Type B pancreatic cell (in vitro differentiated cells): ENCODE measurements at regions not wholly inside any gene's neighbourhood (a gene's known extent, or its start where the extent isn't known, plus 50 kb on each side); places are given as distances from the start of the nearest gene placed in this dataset.

Experiments
- DNase-seq: peaks from one replicate; pipeline ENCODE4 v3.0.0; 2021; ENCODE audit warnings: mixed read lengths; ENCODE audit not compliant: unreplicated experiment; ENCODE audit errors: extremely low spot score
- H3K27ac Mint-ChIP-seq: 2 replicates; pipeline ENCODE4 v1.8.0; 2021; ENCODE audit warnings: mild to moderate bottlenecking, mixed read lengths
- H3K27me3 Mint-ChIP-seq: 2 replicates; pipeline ENCODE4 v1.8.0; 2021; ENCODE audit warnings: mixed read lengths
- H3K36me3 Mint-ChIP-seq: 2 replicates; pipeline ENCODE4 v1.8.0; 2021; ENCODE audit warnings: mixed read lengths
- H3K4me1 Mint-ChIP-seq: one replicate; pipeline ENCODE4 v1.8.0; 2021; ENCODE audit warnings: mixed read lengths; ENCODE audit not compliant: unreplicated experiment
- H3K4me3 Mint-ChIP-seq: 2 replicates; pipeline ENCODE4 v1.8.0; 2021; ENCODE audit warnings: mild to moderate bottlenecking, mixed read lengths
- H3K9me3 Mint-ChIP-seq: 2 replicates; pipeline ENCODE4 v1.8.0; 2021; ENCODE audit warnings: mixed read lengths
- CTCF ChIP-seq: fragments of 200-600 bp; sonication (generic); conservative IDR thresholded peaks from 2 replicates; pipeline ENCODE4 v1.5.0; 2021; ENCODE audit warnings: antibody characterized with exemption, mild to moderate bottlenecking

GRCh38 chr11:127576210-127576609 is 575.6 kb upstream of the KIRREL3 start:
- H3K4me1 Mint-ChIP-seq: no peaks in the 10 kb centered on the region
- H3K27ac Mint-ChIP-seq: no peak overlapping the region
- H3K36me3 Mint-ChIP-seq: no peaks in the 10 kb centered on the region
- H3K4me3 Mint-ChIP-seq: no peak overlapping the region
- TF ChIP-seq CTCF: no peak
- no peaks in the 10 kb centered on the region for H3K9me3 Mint-ChIP-seq
- H3K27me3 Mint-ChIP-seq: peaks cover 13% of the 10 kb centered on the region
- no peak for DNase-seq

GRCh38 chr11:127574478-127574877 is 573.9 kb upstream of the KIRREL3 start:
- no peak overlapping the region for H3K4me3 Mint-ChIP-seq
- no peak for TF ChIP-seq CTCF
- H3K4me1 Mint-ChIP-seq: no peaks in the 10 kb centered on the region
- no peaks in the 10 kb centered on the region for H3K9me3 Mint-ChIP-seq
- H3K27me3 Mint-ChIP-seq: peaks cover 13% of the 10 kb centered on the region
- no peak for DNase-seq
- H3K27ac Mint-ChIP-seq: no peak overlapping the region
- no peaks in the 10 kb centered on the region for H3K36me3 Mint-ChIP-seq

- Mint-ChIP-seq H3K4me3 (no peak overlapping the region), H3K9me3 (no peaks in the 10 kb centered on the region), H3K4me1 (no peaks in the 10 kb centered on the region), H3K36me3 (no peaks in the 10 kb centered on the region), H3K27ac (no peak overlapping the region), H3K27me3 (peaks cover 2% of the 10 kb centered on the region)
- TF ChIP-seq CTCF: no peak
- no peak for DNase-seq
Observed at GRCh38 chr11:127568891-127569290, 568.3 kb upstream of the KIRREL3 start.

GRCh38 chr11:127567237-127567932 is 566.8 kb upstream of the KIRREL3 start:
- H3K36me3 Mint-ChIP-seq: no peaks in the 10 kb centered on the region
- no peaks in the 10 kb centered on the region for H3K27me3 Mint-ChIP-seq
- no peak overlapping the region for H3K4me3 Mint-ChIP-seq
- TF ChIP-seq CTCF: no peak
- no peaks in the 10 kb centered on the region for H3K9me3 Mint-ChIP-seq
- H3K4me1 Mint-ChIP-seq: no peaks in the 10 kb centered on the region
- no peak overlapping the region for H3K27ac Mint-ChIP-seq
- no peak for DNase-seq

GRCh38 chr11:127564810-127565209 is 564.2 kb upstream of the KIRREL3 start:
- DNase-seq: no peak
- no peaks in the 10 kb centered on the region for H3K4me1 Mint-ChIP-seq
- TF ChIP-seq CTCF: no peak
- H3K4me3 Mint-ChIP-seq: no peak overlapping the region
- no peaks in the 10 kb centered on the region for H3K9me3 Mint-ChIP-seq
- no peaks in the 10 kb centered on the region for H3K36me3 Mint-ChIP-seq
- H3K27me3 Mint-ChIP-seq: peaks cover 4% of the 10 kb centered on the region
- H3K27ac Mint-ChIP-seq: no peak overlapping the region
